ENCODE measurements at regions not wholly inside any gene's neighbourhood (a gene's known extent, or its start where the extent isn't known, plus 50 kb on each side); places are given as distances from the start of the nearest gene placed in this dataset.

GRCh38 chrX:39850209-39850608 lies 247.5 kb downstream of the BCOR start:
- Histone ChIP-seq H3K9me2 (ENCODE audit: insufficient read depth) (no peaks in the 10 kb centered on the region), H3K27me3 (ENCODE audit: insufficient read depth, low read length) (no peaks in the 10 kb centered on the region), H3K9ac (ENCODE audit: low read length) (no peak overlapping the region), H3K79me2 (ENCODE audit: insufficient read depth, low read length) (no peaks in the 10 kb centered on the region), H3K4me1 (ENCODE audit: control insufficient read depth in 1 of 2, insufficient read depth in 2 of 2, low read length in 2 of 2) (peaks cover 3% of the 10 kb centered on the region in 2 experiments; a peak in 3 of 4 replicates), H3K36me3 (ENCODE audit: control insufficient read depth in 1 of 2, insufficient read depth in 2 of 2, low read length in 2 of 2) (no peaks in the 10 kb centered on the region), H3K9me3 (ENCODE audit: control insufficient read depth in 1 of 2, insufficient read depth in 1 of 2, low read depth in 1 of 2, low read length in 2 of 2) (no peaks in the 10 kb centered on the region), H3K4me3 (replicated peaks in 1 of 2; ENCODE audit: low read depth in 1 of 2, low read length in 2 of 2) (no peak overlapping the region), H4K20me1 (ENCODE audit: insufficient read depth) (no peaks in the 10 kb centered on the region), H3K4me2 (ENCODE audit: low read length) (no peak overlapping the region), H2AFZ (ENCODE audit: low read depth, low read length, poor library complexity, severe bottlenecking) (no peak overlapping the region), H3K27ac (ENCODE audit: low read depth, low read length) (no peak overlapping the region)
- TF ChIP-seq ATF3 (IDR thresholded peaks at IDR 0.05) (no peak), POLR2A (IDR thresholded peaks at IDR 0.05; ENCODE audit: borderline replicate concordance, extremely low read depth, insufficient read depth, insufficient read length) (no peak), ZNF274 (IDR thresholded peaks at IDR 0.05; ENCODE audit: low read depth, low read length) (no peak), ZFX (IDR thresholded peaks at IDR 0.05) (no peak), SRF (IDR thresholded peaks at IDR 0.05; ENCODE audit: low read depth) (no peak), POLR2AphosphoS5 (IDR thresholded peaks at IDR 0.05; ENCODE audit: low read depth, low read length) (no peak), MAX (IDR thresholded peaks at IDR 0.05) (no peak), ELF1 (IDR thresholded peaks at IDR 0.05; ENCODE audit: borderline replicate concordance, low read depth) (no peak), EGR1 (IDR thresholded peaks at IDR 0.05; ENCODE audit: low read depth) (no peak), CEBPB (IDR thresholded peaks at IDR 0.05; ENCODE audit: low read depth) (no peak), CTCF (IDR thresholded peaks at IDR 0.05 in 2 of 3, conservative IDR thresholded peaks at IDR 0.05 in 1 of 3; ENCODE audit: borderline replicate concordance in 1 of 3, insufficient read depth in 1 of 3, low read depth in 2 of 3, low read length in 2 of 3) (no peak), SIN3A (IDR thresholded peaks at IDR 0.05; ENCODE audit: low read depth) (no peak)
- TF ChIP-seq, protein P1, sequence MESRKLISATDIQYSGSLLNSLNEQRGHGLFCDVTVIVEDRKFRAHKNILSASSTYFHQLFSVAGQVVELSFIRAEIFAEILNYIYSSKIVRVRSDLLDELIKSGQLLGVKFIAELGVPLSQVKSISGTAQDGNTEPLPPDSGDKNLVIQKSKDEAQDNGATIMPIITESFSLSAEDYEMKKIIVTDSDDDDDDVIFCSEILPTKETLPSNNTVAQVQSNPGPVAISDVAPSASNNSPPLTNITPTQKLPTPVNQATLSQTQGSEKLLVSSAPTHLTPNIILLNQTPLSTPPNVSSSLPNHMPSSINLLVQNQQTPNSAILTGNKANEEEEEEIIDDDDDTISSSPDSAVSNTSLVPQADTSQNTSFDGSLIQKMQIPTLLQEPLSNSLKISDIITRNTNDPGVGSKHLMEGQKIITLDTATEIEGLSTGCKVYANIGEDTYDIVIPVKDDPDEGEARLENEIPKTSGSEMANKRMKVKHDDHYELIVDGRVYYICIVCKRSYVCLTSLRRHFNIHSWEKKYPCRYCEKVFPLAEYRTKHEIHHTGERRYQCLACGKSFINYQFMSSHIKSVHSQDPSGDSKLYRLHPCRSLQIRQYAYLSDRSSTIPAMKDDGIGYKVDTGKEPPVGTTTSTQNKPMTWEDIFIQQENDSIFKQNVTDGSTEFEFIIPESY (IDR thresholded peaks at IDR 0.05; ENCODE audit: extremely low read depth, insufficient replicate concordance, low read length) = no peak
- ATAC-seq = no peak
- RAD21 ChIA-PET (ENCODE audit: low non-redundant PET in 1 of 2, low total read pairs in 2 of 2, uncharacterized antibody in 2 of 2, unreplicated experiment in 2 of 2) = no interaction called here
- DNase-seq (ENCODE audit: low read depth, low spot score) = no peak
- intact Hi-C loops (cut with micrococcal nuclease) = no loop called here
- CTCF ChIA-PET = no interaction called here
- no TSS peak for BruUV-seq (replicated peaks)
- POLR2A ChIA-PET = no interaction called here

All from HCT116 (cell line).